ENCODE measurements at regions not wholly inside any gene's neighbourhood (a gene's known extent, or its start where the extent isn't known, plus 50 kb on each side); places are given as distances from the start of the nearest gene placed in this dataset.

GRCh38 chr6:51330971-51331370 lies 512.3 kb downstream of the TFAP2B start:
- Histone ChIP-seq H3K9me3 (ENCODE audit: control insufficient read depth in 2 of 2, insufficient read depth in 1 of 2, low read length in 1 of 2) (no peaks in the 10 kb centered on the region), H3K27me3 (ENCODE audit: control insufficient read depth in 2 of 2, insufficient read depth in 1 of 2, low read length in 1 of 2) (no peaks in the 10 kb centered on the region), H3K4me1 (ENCODE audit: control insufficient read depth in 2 of 2, insufficient read depth in 2 of 2, low read length in 2 of 2) (no peaks in the 10 kb centered on the region), H3K27ac (ENCODE audit: low read depth in 1 of 2, low read length in 1 of 2) (no peak overlapping the region), H3K36me3 (ENCODE audit: control insufficient read depth in 2 of 2, insufficient read depth in 2 of 2, low read length in 1 of 2) (no peaks in the 10 kb centered on the region), H3K4me3 (ENCODE audit: low read length in 2 of 2) (no peak overlapping the region)
- no peak for DNase-seq (ENCODE audit: low read depth in 6 of 9, low spot score in 9 of 9)
- 96% methylated on average over 1 of the region's 1 CpG for WGBS

DNA sequence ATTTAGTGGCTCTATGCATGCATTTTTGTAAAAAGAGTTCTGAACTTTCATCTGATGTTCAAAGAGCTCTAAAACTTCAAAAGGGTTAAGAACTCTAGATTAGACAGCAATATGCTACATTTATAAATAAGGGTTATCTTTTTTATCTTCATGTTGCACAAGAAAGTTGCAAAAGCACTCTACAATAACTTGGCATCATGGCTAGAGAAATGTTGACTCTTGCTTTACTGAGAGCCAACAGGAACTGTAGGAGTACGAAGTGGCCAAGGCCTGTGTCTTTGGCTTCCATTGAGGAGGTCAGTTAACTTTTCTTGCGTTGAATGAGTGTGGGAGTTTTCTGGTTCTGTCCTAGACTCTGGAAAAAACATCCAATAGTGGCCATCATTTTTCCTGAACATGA lies 516.9 kb downstream of the TFAP2B start:
- WGBS, result 91% methylated on average over 2 of the region's 2 CpGs
- H3K4me1 ChIP-seq (ENCODE audit: control insufficient read depth in 2 of 2, insufficient read depth in 2 of 2, low read length in 2 of 2), result no peaks in the 10 kb centered on the region
- no peak overlapping the region for H3K27ac ChIP-seq (ENCODE audit: low read depth in 1 of 2, low read length in 1 of 2)
- no peak for DNase-seq (ENCODE audit: low read depth in 6 of 9, low spot score in 9 of 9)
- no peaks in the 10 kb centered on the region for H3K9me3 ChIP-seq (ENCODE audit: control insufficient read depth in 2 of 2, insufficient read depth in 1 of 2, low read length in 1 of 2)
- no peak overlapping the region for H3K4me3 ChIP-seq (ENCODE audit: low read length in 2 of 2)
- no peaks in the 10 kb centered on the region for H3K36me3 ChIP-seq (ENCODE audit: control insufficient read depth in 2 of 2, insufficient read depth in 2 of 2, low read length in 1 of 2)
- H3K27me3 ChIP-seq (ENCODE audit: control insufficient read depth in 2 of 2, insufficient read depth in 1 of 2, low read length in 1 of 2), result no peaks in the 10 kb centered on the region

GRCh38 chr6:51336185-51336584 lies 517.5 kb downstream of the TFAP2B start:
- Histone ChIP-seq H3K27me3 (ENCODE audit: control insufficient read depth in 2 of 2, insufficient read depth in 1 of 2, low read length in 1 of 2) (no peaks in the 10 kb centered on the region), H3K36me3 (ENCODE audit: control insufficient read depth in 2 of 2, insufficient read depth in 2 of 2, low read length in 1 of 2) (no peaks in the 10 kb centered on the region), H3K4me1 (ENCODE audit: control insufficient read depth in 2 of 2, insufficient read depth in 2 of 2, low read length in 2 of 2) (no peaks in the 10 kb centered on the region), H3K9me3 (ENCODE audit: control insufficient read depth in 2 of 2, insufficient read depth in 1 of 2, low read length in 1 of 2) (no peaks in the 10 kb centered on the region), H3K27ac (ENCODE audit: low read depth in 1 of 2, low read length in 1 of 2) (no peak overlapping the region), H3K4me3 (ENCODE audit: low read length in 2 of 2) (no peak overlapping the region)
- no peak for DNase-seq (ENCODE audit: low read depth in 6 of 9, low spot score in 9 of 9)
- WGBS, result 91% methylated on average over 4 of the region's 4 CpGs

DNA sequence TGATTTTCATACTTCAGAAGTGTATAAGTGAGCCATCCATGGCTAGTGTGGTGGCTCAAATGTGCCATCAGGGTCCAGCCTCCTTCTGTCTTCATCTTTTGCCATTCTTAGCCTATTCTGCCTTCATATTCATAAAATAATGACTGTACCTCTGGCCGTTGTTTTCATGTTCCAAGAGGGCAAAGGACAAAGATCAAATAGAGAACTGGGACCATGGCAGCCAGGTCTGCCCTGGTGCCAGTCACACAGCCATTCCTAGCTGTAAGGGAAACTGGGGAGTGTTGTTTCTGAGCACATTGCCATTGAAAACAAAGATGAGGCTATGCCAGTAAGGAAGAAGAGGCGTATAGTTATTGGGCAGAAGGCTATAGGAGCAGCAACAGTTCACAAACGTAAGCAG lies 518.6 kb downstream of the TFAP2B start:
- Histone ChIP-seq H3K4me1 (ENCODE audit: control insufficient read depth in 2 of 2, insufficient read depth in 2 of 2, low read length in 2 of 2) (no peaks in the 10 kb centered on the region), H3K27ac (ENCODE audit: low read depth in 1 of 2, low read length in 1 of 2) (no peak overlapping the region), H3K9me3 (ENCODE audit: control insufficient read depth in 2 of 2, insufficient read depth in 1 of 2, low read length in 1 of 2) (no peaks in the 10 kb centered on the region), H3K27me3 (ENCODE audit: control insufficient read depth in 2 of 2, insufficient read depth in 1 of 2, low read length in 1 of 2) (no peaks in the 10 kb centered on the region), H3K36me3 (ENCODE audit: control insufficient read depth in 2 of 2, insufficient read depth in 2 of 2, low read length in 1 of 2) (no peaks in the 10 kb centered on the region), H3K4me3 (ENCODE audit: low read length in 2 of 2) (no peak overlapping the region)
- no peak for DNase-seq (ENCODE audit: low read depth in 6 of 9, low spot score in 9 of 9)
- 88% methylated on average over 3 of the region's 3 CpGs for WGBS

GRCh38 chr6:51339108-51339507 lies 520.4 kb downstream of the TFAP2B start:
- H3K4me3 ChIP-seq (ENCODE audit: low read length in 2 of 2), result no peak overlapping the region
- H3K27me3 ChIP-seq (ENCODE audit: control insufficient read depth in 2 of 2, insufficient read depth in 1 of 2, low read length in 1 of 2), result no peaks in the 10 kb centered on the region
- 90% methylated on average over 3 of the region's 3 CpGs for WGBS
- no peaks in the 10 kb centered on the region for H3K4me1 ChIP-seq (ENCODE audit: control insufficient read depth in 2 of 2, insufficient read depth in 2 of 2, low read length in 2 of 2)
- DNase-seq (ENCODE audit: low read depth in 6 of 9, low spot score in 9 of 9), result no peak
- H3K9me3 ChIP-seq (ENCODE audit: control insufficient read depth in 2 of 2, insufficient read depth in 1 of 2, low read length in 1 of 2), result no peaks in the 10 kb centered on the region
- no peak overlapping the region for H3K27ac ChIP-seq (ENCODE audit: low read depth in 1 of 2, low read length in 1 of 2)
- no peaks in the 10 kb centered on the region for H3K36me3 ChIP-seq (ENCODE audit: control insufficient read depth in 2 of 2, insufficient read depth in 2 of 2, low read length in 1 of 2)

DNA sequence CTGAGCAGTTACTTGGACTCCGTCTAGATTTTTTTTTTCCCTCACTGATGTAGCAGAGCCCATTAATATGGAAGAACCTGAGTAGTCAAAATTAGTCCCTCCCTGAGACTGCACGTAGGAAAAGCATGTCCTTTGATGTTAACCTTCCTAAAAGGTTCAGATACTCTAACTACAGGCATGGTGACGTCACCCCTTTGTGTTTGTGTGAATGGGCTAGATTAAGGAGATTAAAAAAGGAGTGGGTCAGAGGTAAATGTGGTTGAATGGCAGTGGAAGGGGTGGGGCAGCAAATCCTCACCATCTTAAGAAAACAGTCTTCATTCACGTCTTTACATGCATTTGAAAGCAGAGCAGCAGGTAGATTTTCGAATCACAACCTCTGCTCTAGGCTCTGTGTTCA lies 521.1 kb downstream of the TFAP2B start:
- Histone ChIP-seq H3K9me3 (ENCODE audit: control insufficient read depth in 2 of 2, insufficient read depth in 1 of 2, low read length in 1 of 2) (no peaks in the 10 kb centered on the region), H3K27me3 (ENCODE audit: control insufficient read depth in 2 of 2, insufficient read depth in 1 of 2, low read length in 1 of 2) (no peaks in the 10 kb centered on the region), H3K4me1 (ENCODE audit: control insufficient read depth in 2 of 2, insufficient read depth in 2 of 2, low read length in 2 of 2) (no peaks in the 10 kb centered on the region), H3K4me3 (ENCODE audit: low read length in 2 of 2) (no peak overlapping the region), H3K36me3 (ENCODE audit: control insufficient read depth in 2 of 2, insufficient read depth in 2 of 2, low read length in 1 of 2) (no peaks in the 10 kb centered on the region), H3K27ac (ENCODE audit: low read depth in 1 of 2, low read length in 1 of 2) (no peak overlapping the region)
- 87% methylated on average over 5 of the region's 5 CpGs for WGBS
- no peak for DNase-seq (ENCODE audit: low read depth in 6 of 9, low spot score in 9 of 9)

DNA sequence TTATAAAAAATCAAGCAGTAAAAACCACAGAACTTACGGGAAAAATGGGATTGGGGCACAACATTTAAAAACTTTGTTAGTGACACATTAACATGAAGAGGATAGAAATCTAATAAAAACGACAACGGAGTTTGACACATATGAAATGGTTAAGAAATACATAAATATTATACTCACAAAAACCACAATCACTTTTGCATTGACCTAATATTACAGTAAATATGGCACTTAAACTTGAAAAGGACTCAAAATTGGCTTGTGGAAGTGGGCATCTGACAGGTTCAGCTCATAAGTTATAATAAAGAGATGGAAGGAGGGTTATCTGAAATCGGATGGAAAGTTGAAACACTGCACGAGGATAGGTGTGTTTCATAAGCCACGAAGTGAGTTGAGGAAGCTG lies 523.7 kb downstream of the TFAP2B start:
- Histone ChIP-seq H3K4me1 (ENCODE audit: control insufficient read depth in 2 of 2, insufficient read depth in 2 of 2, low read length in 2 of 2) (no peaks in the 10 kb centered on the region), H3K27ac (ENCODE audit: low read depth in 1 of 2, low read length in 1 of 2) (no peak overlapping the region), H3K9me3 (ENCODE audit: control insufficient read depth in 2 of 2, insufficient read depth in 1 of 2, low read length in 1 of 2) (no peaks in the 10 kb centered on the region), H3K4me3 (ENCODE audit: low read length in 2 of 2) (no peak overlapping the region), H3K36me3 (ENCODE audit: control insufficient read depth in 2 of 2, insufficient read depth in 2 of 2, low read length in 1 of 2) (no peaks in the 10 kb centered on the region), H3K27me3 (ENCODE audit: control insufficient read depth in 2 of 2, insufficient read depth in 1 of 2, low read length in 1 of 2) (no peaks in the 10 kb centered on the region)
- DNase-seq (ENCODE audit: low read depth in 6 of 9, low spot score in 9 of 9), result no peak
- WGBS, result 69% methylated on average over 6 of the region's 6 CpGs

GRCh38 chr6:51349857-51350256 lies 531.2 kb downstream of the TFAP2B start:
- Histone ChIP-seq H3K4me3 (ENCODE audit: low read length in 2 of 2) (no peak overlapping the region), H3K27me3 (ENCODE audit: control insufficient read depth in 2 of 2, insufficient read depth in 1 of 2, low read length in 1 of 2) (no peaks in the 10 kb centered on the region), H3K9me3 (ENCODE audit: control insufficient read depth in 2 of 2, insufficient read depth in 1 of 2, low read length in 1 of 2) (no peaks in the 10 kb centered on the region), H3K36me3 (ENCODE audit: control insufficient read depth in 2 of 2, insufficient read depth in 2 of 2, low read length in 1 of 2) (no peaks in the 10 kb centered on the region), H3K27ac (ENCODE audit: low read depth in 1 of 2, low read length in 1 of 2) (no peak overlapping the region), H3K4me1 (ENCODE audit: control insufficient read depth in 2 of 2, insufficient read depth in 2 of 2, low read length in 2 of 2) (no peaks in the 10 kb centered on the region)
- 97% methylated on average over 4 of the region's 4 CpGs for WGBS
- DNase-seq (ENCODE audit: low read depth in 6 of 9, low spot score in 9 of 9), result no peak

DNA sequence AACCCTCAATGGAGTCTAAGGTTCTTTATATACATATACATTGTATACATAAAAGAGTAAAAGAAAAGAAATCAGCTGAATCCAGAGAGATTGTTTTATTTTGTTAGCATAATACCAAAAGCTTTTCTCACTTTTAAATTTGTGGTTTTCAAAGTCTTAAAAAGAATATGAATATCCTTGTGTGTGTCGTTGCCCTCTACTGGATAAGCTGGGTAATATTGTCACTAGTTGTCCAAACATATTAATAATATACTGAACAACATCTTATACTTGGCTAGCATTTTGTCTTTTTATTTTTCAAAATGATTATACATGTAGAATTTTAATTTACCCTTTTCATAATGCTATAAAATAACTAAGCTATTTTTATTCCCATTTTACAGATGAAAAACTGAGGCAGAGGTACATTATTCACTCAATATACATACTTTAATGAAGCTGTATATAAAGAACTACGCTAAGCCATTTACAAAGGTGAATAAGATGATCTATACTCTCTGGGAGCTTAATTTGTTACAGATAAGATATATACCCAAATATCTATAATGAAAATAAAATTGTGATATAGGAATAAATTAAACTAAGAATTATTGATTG lies 531.7 kb downstream of the TFAP2B start:
- no peaks in the 10 kb centered on the region for H3K9me3 ChIP-seq (ENCODE audit: control insufficient read depth in 2 of 2, insufficient read depth in 1 of 2, low read length in 1 of 2)
- H3K27ac ChIP-seq (ENCODE audit: low read depth in 1 of 2, low read length in 1 of 2), result no peak overlapping the region
- 85% methylated on average over 2 of the region's 2 CpGs for WGBS
- no peaks in the 10 kb centered on the region for H3K36me3 ChIP-seq (ENCODE audit: control insufficient read depth in 2 of 2, insufficient read depth in 2 of 2, low read length in 1 of 2)
- no peak for DNase-seq (ENCODE audit: low read depth in 6 of 9, low spot score in 9 of 9)
- no peaks in the 10 kb centered on the region for H3K4me1 ChIP-seq (ENCODE audit: control insufficient read depth in 2 of 2, insufficient read depth in 2 of 2, low read length in 2 of 2)
- no peaks in the 10 kb centered on the region for H3K27me3 ChIP-seq (ENCODE audit: control insufficient read depth in 2 of 2, insufficient read depth in 1 of 2, low read length in 1 of 2)
- H3K4me3 ChIP-seq (ENCODE audit: low read length in 2 of 2), result no peak overlapping the region

Data from thymus (tissue), 11 donors.